NAMALWA (cell line): ENCODE measurements at regions not wholly inside any gene's neighbourhood (a gene's known extent, or its start where the extent isn't known, plus 50 kb on each side); places are given as distances from the start of the nearest gene placed in this dataset.

Experiments used
- DNase-seq: peaks from one replicate; pipeline ENCODE4 v3.0.0-alpha.2; 2015; ENCODE audit warnings: low spot score

DNA sequence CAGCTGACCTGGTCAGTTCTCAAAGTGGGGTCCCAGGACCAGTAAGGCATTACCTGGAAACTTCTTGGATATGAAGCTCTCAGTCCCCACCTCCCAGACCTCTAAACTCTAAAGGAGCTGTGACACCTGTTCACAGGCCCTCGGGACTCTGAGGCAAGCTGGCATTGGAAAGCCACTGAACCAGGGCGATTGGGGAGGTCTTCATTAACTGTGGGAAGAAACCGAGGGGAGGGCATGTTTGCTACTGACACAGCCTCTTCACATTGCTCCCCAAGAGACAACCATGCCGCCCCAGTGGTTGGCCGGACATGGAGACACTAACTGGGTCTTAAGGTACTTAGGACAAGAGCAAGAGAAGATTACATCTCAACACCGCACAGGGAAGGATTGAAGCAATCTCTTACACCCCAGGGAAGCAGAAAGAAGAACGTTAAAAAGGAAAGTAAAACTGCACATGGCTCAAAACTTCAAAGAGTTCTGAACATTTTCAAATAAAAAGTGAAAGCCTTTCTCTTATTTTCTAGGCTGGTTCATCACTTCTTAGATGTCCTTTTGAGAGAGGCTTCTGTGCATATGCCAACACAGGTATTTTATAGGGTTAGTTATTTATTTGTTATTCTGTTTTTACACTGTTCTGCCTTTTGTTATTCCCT, 210.0 kb upstream of the CST7 start:
- DNase-seq, result no peak

DNA sequence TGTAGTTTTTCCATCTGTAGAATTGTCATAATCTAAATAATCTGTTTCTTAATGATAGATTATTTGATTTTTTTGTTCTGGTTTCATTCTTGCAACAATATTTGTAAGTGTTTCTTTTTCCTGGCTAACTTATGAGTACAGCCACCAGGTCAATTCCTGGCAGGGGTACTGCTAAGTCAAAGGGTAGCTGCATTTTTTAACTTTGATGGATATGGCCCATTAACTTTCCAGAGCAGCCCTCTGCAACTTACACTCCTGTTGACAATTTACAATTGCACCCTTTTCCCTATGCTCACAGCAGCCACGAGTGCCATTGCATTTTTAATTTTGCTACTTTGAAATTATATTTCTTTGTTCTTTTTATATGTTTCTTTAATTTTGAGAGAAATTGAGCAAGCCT, 209.3 kb upstream of the CST7 start:
- no peak for DNase-seq

DNA sequence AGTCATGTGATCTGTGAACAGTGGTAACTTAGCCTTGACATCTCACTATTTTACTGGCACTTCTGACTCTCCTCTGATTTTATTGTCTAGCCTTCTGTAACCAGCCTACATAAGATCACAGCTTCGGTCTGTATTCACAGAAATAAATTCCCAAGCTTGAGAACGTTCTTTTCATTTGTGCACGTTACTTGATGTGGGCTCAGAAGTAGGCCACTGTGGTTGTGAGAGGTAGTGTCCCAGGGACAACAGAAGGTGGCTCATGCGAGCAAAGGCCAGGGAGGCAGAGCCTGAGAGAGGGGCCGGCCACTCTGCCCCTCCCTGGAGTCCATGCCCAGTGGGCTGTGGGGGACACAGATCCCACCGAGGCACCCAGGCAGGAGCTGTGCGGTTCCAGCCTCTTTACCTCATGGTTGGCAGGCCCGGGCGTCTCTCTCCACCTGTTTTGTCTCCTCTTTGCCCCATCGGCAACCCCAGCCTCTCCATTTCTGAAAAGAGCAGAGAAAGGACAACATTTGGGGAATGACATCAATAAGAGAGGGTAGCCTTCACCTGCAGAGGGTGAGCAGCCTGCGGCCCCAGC, 207.5 kb upstream of the CST7 start:
- no peak for DNase-seq

GRCh38 chr20:24742436-24742835, 206.6 kb upstream of the CST7 start:
- no peak for DNase-seq

GRCh38 chr20:24742989-24743388, 206.1 kb upstream of the CST7 start:
- DNase-seq, result no peak

- no peak for DNase-seq
Measured at GRCh38 chr20:24743641-24744040, 205.4 kb upstream of the CST7 start.

DNA sequence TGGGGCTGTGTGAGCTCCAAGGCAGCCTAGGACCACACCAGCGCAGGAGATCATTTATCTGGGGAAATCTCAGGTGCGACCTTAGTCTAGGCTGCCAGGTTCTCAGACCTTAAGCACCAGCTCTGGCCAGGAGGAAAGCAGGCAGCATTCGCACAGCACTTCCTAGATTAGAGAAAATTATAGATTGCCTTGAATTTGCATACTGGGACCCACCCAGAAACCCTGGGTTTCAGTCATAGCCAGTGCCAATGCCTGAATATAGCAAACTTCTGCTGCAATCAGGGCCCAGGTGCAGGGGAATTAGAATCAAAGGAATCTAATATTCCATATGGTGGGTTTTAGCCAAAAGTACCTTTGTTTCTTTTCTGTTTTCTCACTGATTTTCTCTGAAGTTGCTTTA, 204.3 kb upstream of the CST7 start:
- no peak for DNase-seq

GRCh38 chr20:24745206-24745605, 203.9 kb upstream of the CST7 start:
- DNase-seq, result no peak

- no peak for DNase-seq
Measured at GRCh38 chr20:24745617-24746350, 203.3 kb upstream of the CST7 start.

GRCh38 chr20:24746351-24746685, 202.8 kb upstream of the CST7 start:
- no peak for DNase-seq

GRCh38 chr20:24747010-24747712, 201.9 kb upstream of the CST7 start:
- DNase-seq, result no peak

GRCh38 chr20:24747881-24748595, 201.0 kb upstream of the CST7 start:
- DNase-seq, result no peak

DNA sequence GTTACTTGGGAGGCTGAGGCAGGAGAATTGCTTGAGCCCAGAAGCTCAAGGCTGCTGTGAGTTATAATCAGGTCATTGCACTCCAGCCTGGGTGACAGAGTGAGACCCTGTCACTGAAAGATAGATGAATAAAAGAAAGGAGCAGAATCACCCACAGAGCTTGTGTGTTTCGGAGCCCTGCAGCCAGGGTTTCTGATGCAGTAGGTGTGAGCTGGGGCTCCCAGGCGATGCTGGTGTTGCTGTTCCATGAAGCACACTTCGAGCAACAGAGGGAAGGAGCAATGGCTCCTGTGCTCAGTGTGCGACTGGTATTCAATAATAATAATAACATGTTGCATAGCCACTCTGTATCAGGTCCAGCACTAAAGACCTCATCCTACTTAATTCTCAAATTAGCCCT, 197.5 kb upstream of the CST7 start:
- DNase-seq, result no peak

GRCh38 chr20:24752612-24753011, 196.5 kb upstream of the CST7 start:
- no peak for DNase-seq

- no peak for DNase-seq
Measured at GRCh38 chr20:24753130-24753529, 195.9 kb upstream of the CST7 start.

DNA sequence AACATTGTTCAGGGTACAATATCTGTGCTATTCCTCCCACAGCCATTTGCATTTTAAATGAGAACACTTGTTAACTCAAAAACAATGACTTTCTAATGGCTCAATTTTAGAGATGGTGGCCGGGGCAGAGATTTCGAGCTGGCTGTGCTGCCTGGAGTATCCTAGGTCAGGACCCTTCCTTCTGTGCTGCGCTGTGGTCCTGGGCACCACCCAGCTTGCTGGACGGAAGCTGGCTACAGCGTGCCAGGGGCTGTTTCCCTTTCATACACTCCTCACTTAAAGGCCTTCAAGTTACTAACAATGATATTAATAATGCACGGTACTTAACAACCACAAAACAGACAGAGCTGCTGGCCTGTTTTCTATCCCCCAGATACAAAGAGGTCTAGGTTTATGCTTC, 194.4 kb upstream of the CST7 start:
- no peak for DNase-seq

DNA sequence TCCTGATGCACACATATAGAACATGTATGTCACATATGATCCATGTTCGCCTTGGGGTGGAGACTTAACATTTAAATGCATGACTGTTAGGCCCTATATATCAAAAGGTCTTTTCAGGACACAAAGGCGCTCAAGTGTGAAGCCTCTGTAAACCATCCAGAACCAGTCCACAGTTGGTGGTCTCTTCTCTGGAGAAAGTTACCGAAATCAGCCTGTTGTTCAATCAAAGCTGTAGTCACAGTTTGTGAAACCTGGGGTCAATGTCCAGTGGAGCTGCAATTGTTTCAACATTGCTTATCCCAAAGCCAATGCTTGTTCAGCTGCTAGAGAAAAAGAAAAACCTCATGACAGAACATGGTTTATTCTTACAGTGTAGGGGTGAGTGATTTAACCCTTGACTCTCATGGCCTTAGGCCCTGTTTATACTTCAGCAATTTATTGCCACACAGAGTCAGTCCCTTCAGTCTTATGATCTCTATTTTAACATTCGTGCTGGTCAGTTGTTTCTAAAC, 193.6 kb upstream of the CST7 start:
- no peak for DNase-seq

DNA sequence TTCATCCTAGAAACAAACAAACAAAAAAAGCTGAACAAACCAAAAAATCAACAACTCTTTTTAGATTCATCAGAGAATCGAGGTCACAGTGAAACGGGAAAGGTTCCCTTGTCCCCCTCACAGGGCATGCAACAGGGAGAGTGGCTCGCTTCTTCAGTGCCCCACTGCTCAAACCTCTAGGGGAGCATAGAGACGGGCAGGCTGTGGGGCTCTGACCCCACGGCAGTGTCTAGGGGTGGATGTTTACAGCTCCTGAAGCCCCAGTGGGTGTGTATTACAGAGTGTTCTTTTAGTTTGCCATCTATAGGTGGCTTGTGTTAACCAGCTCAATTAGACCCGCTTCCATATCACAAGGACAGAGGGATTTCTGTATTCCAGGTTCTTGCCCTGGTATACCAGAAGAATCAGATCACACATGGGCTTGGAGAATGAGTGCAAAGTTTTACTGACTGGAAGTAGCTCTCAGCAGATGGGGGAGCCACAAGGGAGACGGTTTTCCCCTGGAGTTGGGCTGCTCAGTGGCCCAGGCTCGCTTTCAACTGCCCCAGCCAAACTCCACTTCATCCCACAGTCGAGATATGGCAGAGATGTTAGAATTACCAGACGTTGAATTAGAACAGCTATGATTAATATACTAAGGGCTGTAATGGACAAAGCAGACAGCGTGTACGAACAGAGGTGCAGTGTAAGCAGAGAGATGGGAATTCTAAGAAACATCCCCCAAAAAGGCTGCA, 192.6 kb upstream of the CST7 start:
- DNase-seq, result no peak

DNA sequence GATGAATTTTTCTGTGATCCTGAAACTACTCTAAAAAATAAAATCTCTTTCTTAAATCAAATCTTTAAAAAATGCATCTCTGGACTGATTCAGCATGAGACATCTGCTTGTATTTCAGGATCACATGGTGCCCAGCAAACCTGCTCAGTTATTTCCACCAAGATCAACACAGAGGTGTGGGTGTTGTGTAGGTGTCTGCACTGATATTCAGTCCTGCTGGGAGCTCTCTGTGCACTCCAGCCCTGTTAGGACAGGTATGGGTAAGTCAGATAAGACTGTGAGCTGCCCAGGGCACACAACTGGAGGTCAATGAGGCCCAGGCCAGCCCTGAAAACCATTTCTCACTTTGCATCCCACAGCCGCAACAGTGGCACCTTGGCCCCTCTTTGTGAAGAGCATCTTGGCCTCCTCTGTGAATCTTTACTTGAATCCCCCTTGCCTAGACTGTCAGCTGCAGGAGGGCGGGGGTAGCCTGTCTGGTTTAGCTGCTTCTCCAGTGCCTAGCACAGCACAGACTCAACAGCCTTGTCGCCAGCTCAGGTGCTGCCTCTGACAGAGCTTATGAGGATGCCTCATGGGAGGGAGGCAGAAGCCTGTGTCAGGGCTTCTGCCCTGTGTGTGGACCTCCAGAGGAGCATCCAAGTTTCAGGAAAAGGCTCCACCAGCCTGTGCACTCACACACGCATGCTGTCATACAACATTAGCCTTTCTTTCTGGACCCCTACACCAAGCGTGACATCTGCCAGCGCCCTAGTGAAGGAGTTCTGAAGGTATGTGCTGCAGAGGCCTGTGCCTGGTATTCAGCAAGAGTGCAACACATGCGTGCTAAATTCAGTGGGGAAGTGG, 187.6 kb upstream of the CST7 start:
- no peak for DNase-seq

DNA sequence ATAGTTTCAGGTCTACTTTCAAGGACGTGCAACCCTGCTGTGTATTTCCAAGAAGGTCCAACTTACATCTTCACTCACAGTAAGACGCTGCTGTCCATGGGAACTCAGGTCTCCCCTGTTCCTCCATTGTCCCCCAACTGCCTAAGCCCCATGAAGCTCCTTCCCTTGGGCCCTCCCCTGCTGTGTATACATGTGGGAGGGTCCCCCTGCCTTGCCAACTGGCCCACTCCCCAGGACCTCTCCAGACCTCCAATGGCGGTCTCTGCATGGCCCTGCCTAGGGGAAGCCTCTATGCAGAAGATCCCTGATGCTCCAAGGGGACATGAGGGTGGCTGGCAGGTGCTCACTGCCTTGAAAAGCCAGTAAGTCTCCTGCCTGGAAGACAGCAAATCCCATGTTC, 186.7 kb upstream of the CST7 start:
- DNase-seq, result no peak
